GM23338 (cell line): ENCODE measurements at regions not wholly inside any gene's neighbourhood (a gene's known extent, or its start where the extent isn't known, plus 50 kb on each side); places are given as distances from the start of the nearest gene placed in this dataset.

Experiments
- ATAC-seq: fragments of 200-7000 bp; cut with Tn5 transposase; 3 replicates; pipeline ENCODE4 v1.9.1; 2020
- DNase-seq: peaks from one replicate; pipeline ENCODE4 v3.0.0-alpha.2; 2015; ENCODE audit warnings: low spot score
- H2AFZ ChIP-seq: fragments of 200-600 bp; sonication (generic); 2 replicates; pipeline ENCODE4 v1.8.0; 2016; ENCODE audit warnings: antibody characterized with exemption, mild to moderate bottlenecking, moderate library complexity
- H3F3A ChIP-seq: fragments of 200-600 bp; sonication (generic); replicated peaks from 2 replicates; pipeline ENCODE4 v1.8.0; 2017; ENCODE audit warnings: antibody characterized with exemption, mixed run types, low read depth
- H3K27ac ChIP-seq: fragments of 200-600 bp; sonication (generic); 2 replicates; pipeline ENCODE4 v1.6.1; 2016; ENCODE audit warnings: low read depth
- H3K27me3 ChIP-seq: fragments of 200-600 bp; sonication (generic); 2 replicates; pipeline ENCODE4 v1.8.0; 2016; ENCODE audit warnings: mild to moderate bottlenecking, mixed run types, moderate library complexity; ENCODE audit not compliant: insufficient read depth
- H3K36me3 ChIP-seq: fragments of 200-600 bp; sonication (generic); 2 replicates; pipeline ENCODE4 v1.8.0; 2016; ENCODE audit warnings: mild to moderate bottlenecking; ENCODE audit not compliant: insufficient read depth
- H3K4me1 ChIP-seq: fragments of 200-600 bp; sonication (generic); 2 replicates; pipeline ENCODE4 v1.8.0; 2016; ENCODE audit warnings: mild to moderate bottlenecking, moderate library complexity; ENCODE audit not compliant: insufficient read depth
- H3K4me2 ChIP-seq: fragments of 200-600 bp; sonication (generic); 2 replicates; pipeline ENCODE4 v1.7.1; 2017; ENCODE audit warnings: mixed run types
- H3K4me3 ChIP-seq: fragments of 200-600 bp; sonication (generic); 2 replicates; pipeline ENCODE4 v1.6.1; 2016; ENCODE audit warnings: mixed run types
- H3K79me2 ChIP-seq: fragments of 200-600 bp; sonication (generic); replicated peaks from 2 replicates; pipeline ENCODE4 v1.8.0; 2017; ENCODE audit warnings: mild to moderate bottlenecking; ENCODE audit not compliant: insufficient read depth
- H3K9me2 ChIP-seq: fragments of 200-600 bp; sonication (generic); 2 replicates; pipeline ENCODE4 v1.8.0; 2017; ENCODE audit not compliant: insufficient read depth
- H4K20me1 ChIP-seq: fragments of 200-600 bp; sonication (generic); replicated peaks from 2 replicates; pipeline ENCODE4 v1.8.0; 2017; ENCODE audit warnings: mild to moderate bottlenecking; ENCODE audit not compliant: insufficient read depth
- H3K27ac Mint-ChIP-seq: 2 replicates; pipeline ENCODE4 v1.8.0; 2020; ENCODE audit warnings: inconsistent platforms, mild to moderate bottlenecking, moderate library complexity, mixed read lengths
- H3K27me3 Mint-ChIP-seq: 3 replicates; pipeline ENCODE4 v1.8.0; 2022; ENCODE audit warnings: low read depth, mild to moderate bottlenecking, moderate library complexity, mixed read lengths, inconsistent platforms; ENCODE audit not compliant: insufficient read depth, poor library complexity
- H3K36me3 Mint-ChIP-seq: 3 replicates; pipeline ENCODE4 v1.8.0; 2021; ENCODE audit warnings: low read depth, mild to moderate bottlenecking, inconsistent platforms, moderate library complexity, mixed read lengths
- H3K4me1 Mint-ChIP-seq: 3 replicates; pipeline ENCODE4 v1.8.0; 2020; ENCODE audit warnings: mild to moderate bottlenecking, inconsistent platforms, mixed read lengths
- H3K4me3 Mint-ChIP-seq: 3 replicates; pipeline ENCODE4 v1.8.0; 2021; ENCODE audit warnings: moderate library complexity, mild to moderate bottlenecking, inconsistent platforms, mixed read lengths
- H3K9me3 Mint-ChIP-seq: 3 replicates; pipeline ENCODE4 v1.8.0; 2020; ENCODE audit warnings: moderate library complexity, mild to moderate bottlenecking, inconsistent platforms, mixed read lengths
- CREB1 ChIP-seq: fragments of 250-450 bp; sonication (Bioruptor Pico); IDR thresholded peaks from 2 replicates; pipeline ENCODE4 v1.5.0; 2020; ENCODE audit warnings: low read depth, mild to moderate bottlenecking, moderate library complexity
- CTCF ChIP-seq, 2 experiments: fragments of 200-600 bp in 1 of 2; sonication (generic) in 1 of 2; conservative IDR thresholded peaks; 2 replicates each; pipeline versions ENCODE4 v1.5.1 to v1.6.1; 2016 to 2017; ENCODE audit warnings: antibody characterized with exemption in 2 of 2, low read depth in 2 of 2, mild to moderate bottlenecking in 2 of 2, moderate library complexity in 1 of 2
- ETS1 ChIP-seq: IDR thresholded peaks from 2 replicates; pipeline ENCODE4 v1.6.1; 2016; ENCODE audit warnings: antibody characterized with exemption
- EZH2 ChIP-seq: fragments of 200-600 bp; sonication (generic); IDR thresholded peaks from one replicate; pipeline ENCODE4 v1.8.0; 2017; ENCODE audit warnings: antibody characterized with exemption, mild to moderate bottlenecking, low read depth; ENCODE audit not compliant: unreplicated experiment
- EZH2phosphoT487 ChIP-seq: fragments of 200-600 bp; sonication (generic); IDR thresholded peaks from one replicate; pipeline ENCODE4 v1.8.1; 2018; ENCODE audit warnings: antibody characterized with exemption; ENCODE audit not compliant: unreplicated experiment
- JUNB ChIP-seq: IDR thresholded peaks from one replicate; pipeline ENCODE4 v1.6.1; 2016; ENCODE audit warnings: antibody characterized with exemption; ENCODE audit not compliant: unreplicated experiment
- NANOG ChIP-seq: IDR thresholded peaks from 2 replicates; pipeline ENCODE4 v1.6.1; 2016; ENCODE audit warnings: antibody characterized with exemption, borderline replicate concordance
- POLR2AphosphoS5 ChIP-seq: IDR thresholded peaks from 2 replicates; pipeline ENCODE4 v1.6.1; 2016; ENCODE audit warnings: antibody characterized with exemption, low read depth
- REST ChIP-seq: IDR thresholded peaks from one replicate; pipeline ENCODE4 v1.6.1; 2018; ENCODE audit warnings: antibody characterized with exemption; ENCODE audit not compliant: unreplicated experiment
- STAT1 ChIP-seq: IDR thresholded peaks from one replicate; pipeline ENCODE4 v1.6.1; 2016; ENCODE audit warnings: antibody characterized with exemption; ENCODE audit not compliant: unreplicated experiment
- ZNF114 ChIP-seq: fragments of 250-450 bp; sonication (Bioruptor Pico); IDR thresholded peaks from 2 replicates; pipeline ENCODE4 v1.5.0; 2020; ENCODE audit warnings: mild to moderate bottlenecking, moderate library complexity
- ZNF331 ChIP-seq: fragments of 250-450 bp; sonication (Bioruptor Pico); IDR thresholded peaks from 2 replicates; pipeline ENCODE4 v1.5.0; 2020; ENCODE audit warnings: low read depth, mild to moderate bottlenecking, moderate library complexity
- ZNF462 ChIP-seq: fragments of 250-450 bp; sonication (Bioruptor Pico); IDR thresholded peaks from 2 replicates; pipeline ENCODE4 v1.5.0; 2020; ENCODE audit warnings: mild to moderate bottlenecking, moderate library complexity

GRCh38 chr10:44581996-44582395 is 197.1 kb upstream of the CXCL12 start:
- H3K4me3 ChIP-seq = no peak overlapping the region
- ATAC-seq (no peak), DNase-seq (no peak)
- no peak for TF ChIP-seq ZNF331 (CRISPR knock-in tag)
- no peak for TF ChIP-seq CTCF (conservative IDR thresholded peaks at IDR 0.05; ENCODE audit: low read depth in 2 of 2)
- no peak for TF ChIP-seq NANOG
- TF ChIP-seq CREB1 (CRISPR knock-in tag) = no peak
- no peak for TF ChIP-seq ETS1
- no peak for TF ChIP-seq EZH2phosphoT487
- TF ChIP-seq ZNF114 (CRISPR knock-in tag) = no peak
- no peak for TF ChIP-seq JUNB
- TF ChIP-seq STAT1 = no peak
- no peak for TF ChIP-seq EZH2
- no peak for TF ChIP-seq REST
- no peak for TF ChIP-seq ZNF462 (CRISPR knock-in tag)
- TF ChIP-seq POLR2AphosphoS5 = no peak
- no peaks in the 10 kb centered on the region for H3K9me2 ChIP-seq
- no peak overlapping the region for H2AFZ ChIP-seq
- H3K36me3 ChIP-seq = no peaks in the 10 kb centered on the region
- Mint-ChIP-seq H3K36me3 (no peaks in the 10 kb centered on the region), H3K4me3 (no peak overlapping the region), H3K9me3 (peaks cover 3% of the 10 kb centered on the region), H3K27me3 (peaks cover 4% of the 10 kb centered on the region), H3K4me1 (no peaks in the 10 kb centered on the region), H3K27ac (no peak overlapping the region)
- H3F3A ChIP-seq = no peaks in the 10 kb centered on the region
- no peaks in the 10 kb centered on the region for H3K79me2 ChIP-seq
- no peaks in the 10 kb centered on the region for H3K4me1 ChIP-seq
- no peaks in the 10 kb centered on the region for H3K27me3 ChIP-seq
- no peak overlapping the region for H3K27ac ChIP-seq
- no peaks in the 10 kb centered on the region for H4K20me1 ChIP-seq
- H3K4me2 ChIP-seq = no peak overlapping the region
